ENCODE measurements at regions not wholly inside any gene's neighbourhood (a gene's known extent, or its start where the extent isn't known, plus 50 kb on each side); places are given as distances from the start of the nearest gene placed in this dataset.

GRCh38 chr3:69442771-69443311 is 57.0 kb upstream of the FRMD4B start:
- TF ChIP-seq GATA2 (IDR thresholded peaks at IDR 0.05; ENCODE audit: low read depth, low read length) (no peak), GATA3 (IDR thresholded peaks at IDR 0.05; ENCODE audit: low read depth, low read length) (no peak)

Data from SH-SY5Y (cell line).